Germinal center (tissue), 1 donor: ENCODE measurements at regions not wholly inside any gene's neighbourhood (a gene's known extent, or its start where the extent isn't known, plus 50 kb on each side); places are given as distances from the start of the nearest gene placed in this dataset.
"Not testable (repeated sequence)": the region's sequence is repeated elsewhere in the genome, so short reads cannot be mapped to it uniquely, and the experiment has no call there.

Experiments
- DNase-seq: peaks from one replicate; pipeline ENCODE4 v3.0.0; 2012; ENCODE audit warnings: mixed read lengths, low spot score

DNA sequence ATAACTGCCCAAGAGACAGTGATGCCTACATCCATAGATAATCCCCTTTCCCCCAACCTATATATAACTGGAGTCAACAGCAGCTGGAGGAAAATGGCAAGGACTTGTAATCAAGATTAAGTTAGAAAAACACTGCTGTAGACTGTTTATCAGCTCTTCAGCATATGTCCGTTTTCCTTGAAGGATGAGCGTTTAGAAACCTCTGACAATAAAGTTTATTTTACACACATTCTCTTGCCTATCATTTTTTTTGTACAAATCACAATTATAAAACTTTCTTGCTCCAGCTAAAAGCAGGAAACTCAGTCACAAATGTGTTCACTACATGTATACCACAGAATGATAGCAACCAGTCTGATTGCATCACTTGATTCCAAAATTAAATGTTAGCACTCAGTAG is 50.8 kb downstream of the PPIAL4G start:
- DNase-seq = not testable (repeated sequence)

GRCh38 chr1:148429856-148430255 is 53.2 kb downstream of the PPIAL4G start:
- DNase-seq = not testable (repeated sequence)

DNA sequence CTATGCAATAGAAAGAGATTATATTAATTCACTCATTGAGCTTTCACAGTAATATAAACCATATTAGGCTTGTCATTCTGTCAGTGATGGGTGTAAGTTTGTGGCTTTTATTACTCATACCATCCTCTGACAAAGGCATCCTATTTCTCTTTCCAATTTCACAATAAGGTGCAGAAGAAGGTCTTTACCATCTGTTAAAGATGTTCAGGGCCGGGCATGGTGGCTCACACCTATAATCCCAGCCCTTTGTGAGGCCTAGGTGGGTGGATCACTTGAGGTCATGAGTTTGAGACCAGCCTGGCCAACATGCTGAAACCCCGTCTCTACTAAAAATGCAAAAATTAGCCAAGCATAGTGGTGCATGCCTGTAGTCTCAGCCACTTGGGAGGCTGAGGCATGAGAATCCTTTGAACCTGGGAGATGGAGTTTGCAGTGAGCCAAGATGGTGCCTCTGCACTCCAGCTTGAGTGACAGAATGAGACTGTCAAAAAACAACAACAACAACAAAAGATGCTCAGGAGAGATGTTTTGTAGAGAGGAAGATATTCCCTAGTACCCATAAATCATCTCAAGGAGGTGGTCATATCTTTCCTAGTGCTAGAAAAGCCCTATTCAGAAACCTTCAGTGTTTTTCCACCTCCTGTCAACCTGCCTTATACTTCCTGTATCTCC is 56.0 kb downstream of the PPIAL4G start:
- DNase-seq = not testable (repeated sequence)

DNA sequence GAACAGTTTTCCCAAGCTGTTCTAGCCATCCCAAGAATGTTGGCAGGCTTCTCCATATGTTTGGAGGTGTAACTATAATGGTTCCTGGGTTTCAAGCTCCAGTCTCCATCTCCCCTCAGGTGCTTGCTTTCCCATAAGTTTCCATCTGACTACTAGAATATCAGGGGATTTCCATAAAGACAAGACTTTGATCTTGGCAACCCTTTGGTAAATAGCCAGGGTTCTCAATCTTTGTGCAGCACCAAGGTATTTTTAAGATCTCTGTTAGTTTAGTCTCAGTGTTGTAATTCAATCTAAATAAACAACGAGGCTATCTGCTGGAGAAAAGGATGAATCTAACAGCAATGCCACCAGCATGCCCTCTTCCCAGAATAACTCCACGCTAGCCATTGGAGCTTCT is 56.7 kb downstream of the PPIAL4G start:
- DNase-seq = not testable (repeated sequence)

DNA sequence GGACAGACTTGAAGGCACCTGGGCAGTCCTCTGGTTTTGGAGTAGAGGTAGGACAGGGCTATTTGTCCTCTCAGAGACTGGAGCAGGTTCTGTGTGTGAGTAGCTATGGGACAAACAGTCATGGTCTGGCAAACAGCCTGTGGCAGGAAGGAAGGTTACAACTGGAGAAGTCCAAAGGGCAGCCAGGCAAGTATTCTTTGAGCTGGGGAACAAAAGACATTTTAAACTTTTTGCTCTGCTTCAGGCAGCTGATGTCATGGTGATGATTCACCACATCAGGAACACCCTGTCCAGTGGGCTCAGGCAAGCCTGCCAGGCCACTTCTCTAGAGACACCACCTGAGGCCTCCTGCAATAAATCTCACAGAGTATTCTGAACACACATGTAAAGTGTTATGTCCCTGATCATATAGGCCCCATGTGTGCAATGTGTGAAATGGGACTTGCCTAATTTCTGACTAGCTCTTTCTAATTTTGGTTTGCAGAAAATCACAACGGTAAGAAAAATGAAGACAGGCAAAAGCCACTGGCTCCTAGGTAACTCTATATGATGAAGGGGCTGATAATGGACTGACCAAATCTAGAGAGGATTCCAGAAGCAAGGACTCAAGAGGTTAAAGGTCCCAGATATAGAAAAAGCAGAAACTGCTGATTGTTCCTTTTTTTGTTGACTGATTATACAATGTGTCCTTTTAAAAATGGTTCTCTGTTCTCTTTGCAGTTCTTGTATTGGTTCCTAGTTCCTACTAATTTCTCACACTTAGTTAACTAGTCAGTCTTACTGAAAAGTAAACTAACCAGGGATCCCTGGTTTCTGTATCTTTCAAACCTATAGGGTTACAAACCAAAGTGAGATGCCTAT is 58.7 kb downstream of the PPIAL4G start:
- not testable (repeated sequence) for DNase-seq

- DNase-seq = not testable (repeated sequence)
Measured at GRCh38 chr1:148422921-148423320, 60.2 kb downstream of the PPIAL4G start.

GRCh38 chr1:148417241-148417640 is 65.9 kb downstream of the PPIAL4G start:
- not testable (repeated sequence) for DNase-seq

DNA sequence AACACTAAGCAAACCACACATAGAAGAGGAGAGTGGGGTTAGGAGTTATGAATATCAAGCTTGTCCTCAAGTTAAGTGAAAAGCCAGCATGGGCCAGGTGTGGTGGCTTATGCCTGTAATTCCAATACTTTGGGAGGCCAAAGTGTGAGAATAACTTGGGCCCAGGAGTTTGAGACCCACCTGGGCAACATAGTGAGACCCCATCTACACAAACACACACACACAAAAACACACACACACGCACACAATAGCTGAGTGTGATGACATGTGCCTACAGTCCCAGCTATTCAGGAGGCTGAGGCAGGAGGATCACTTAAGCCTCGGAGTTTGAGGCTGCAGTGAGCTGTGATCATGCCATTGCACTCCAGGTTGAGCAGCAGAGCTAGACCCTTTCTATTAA is 69.7 kb downstream of the PPIAL4G start:
- not testable (repeated sequence) for DNase-seq

DNA sequence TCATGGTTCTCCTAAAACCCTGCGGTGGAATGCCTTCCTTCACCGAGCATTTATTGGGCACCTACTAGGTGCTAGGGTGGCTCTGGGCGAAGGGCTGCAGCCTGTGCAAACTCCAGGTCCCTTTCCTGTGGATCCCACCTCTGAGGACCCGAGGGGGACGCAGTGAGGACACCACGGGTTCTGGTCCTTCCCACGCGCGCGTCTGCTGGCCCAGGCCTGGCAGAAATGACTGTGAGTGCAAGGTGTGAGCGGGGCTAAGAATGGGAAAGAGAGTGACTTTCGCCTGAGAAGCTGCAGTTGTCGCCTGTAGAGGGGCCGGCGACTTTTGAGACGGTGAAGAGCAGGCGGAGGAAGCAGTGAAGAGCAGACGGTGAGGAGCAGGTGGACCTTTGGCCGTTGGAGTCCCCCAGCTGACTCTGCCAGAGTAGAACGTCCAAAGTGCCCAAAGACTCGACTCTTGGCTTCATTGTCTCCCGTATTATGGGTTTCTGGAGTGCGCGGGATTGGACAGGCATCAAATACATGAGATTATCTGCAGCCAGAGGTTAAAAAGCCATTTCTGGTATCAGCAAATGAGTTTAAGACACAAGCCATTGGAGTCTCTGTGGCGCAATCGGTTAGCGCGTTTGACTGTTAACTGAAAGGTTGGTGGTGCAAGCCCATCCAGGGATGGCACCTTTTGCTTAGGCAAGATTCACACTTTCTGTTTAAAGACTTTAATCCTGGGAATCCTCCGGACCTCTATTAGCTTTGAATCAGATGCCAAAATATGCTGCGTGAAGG is 78.1 kb downstream of the PPIAL4G start:
- DNase-seq = not testable (repeated sequence)

DNA sequence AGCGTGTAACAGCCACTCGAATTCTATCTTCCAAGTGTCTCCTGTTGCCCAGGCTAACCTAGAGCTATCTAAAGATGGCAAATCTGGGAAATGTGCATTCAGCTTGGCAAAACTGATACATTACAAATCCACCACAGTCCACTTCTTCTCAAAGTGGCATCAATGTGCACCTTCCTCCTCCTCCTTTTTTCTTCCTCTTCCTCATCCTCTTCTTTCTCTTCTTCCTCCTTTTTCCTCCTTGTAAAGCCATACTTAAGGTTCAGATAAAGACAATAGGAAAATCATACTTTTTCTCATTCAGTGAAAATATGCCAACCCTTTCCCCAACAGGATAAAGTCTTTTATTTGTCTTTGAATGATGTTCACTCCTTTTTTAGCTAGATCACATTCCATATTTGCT is 79.2 kb downstream of the PPIAL4G start:
- not testable (repeated sequence) for DNase-seq

DNA sequence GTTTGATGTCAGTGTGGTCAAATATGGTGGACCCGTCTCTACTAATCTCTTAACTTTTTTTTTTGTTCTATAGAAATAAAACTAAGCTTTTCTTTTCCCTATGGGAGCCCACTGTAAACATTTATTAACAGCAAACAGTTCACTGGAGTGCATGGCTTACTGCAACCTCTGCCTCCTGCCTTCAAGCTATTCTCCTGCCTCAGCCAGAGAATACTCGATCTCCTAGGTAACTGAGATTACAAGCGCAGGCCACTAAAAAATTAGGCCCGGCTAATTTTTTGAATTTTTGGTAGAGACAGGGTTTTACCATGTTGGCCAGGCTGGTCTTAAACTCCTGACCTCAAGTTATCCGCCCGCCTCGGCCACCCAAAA is 80.0 kb downstream of the PPIAL4G start:
- not testable (repeated sequence) for DNase-seq

DNA sequence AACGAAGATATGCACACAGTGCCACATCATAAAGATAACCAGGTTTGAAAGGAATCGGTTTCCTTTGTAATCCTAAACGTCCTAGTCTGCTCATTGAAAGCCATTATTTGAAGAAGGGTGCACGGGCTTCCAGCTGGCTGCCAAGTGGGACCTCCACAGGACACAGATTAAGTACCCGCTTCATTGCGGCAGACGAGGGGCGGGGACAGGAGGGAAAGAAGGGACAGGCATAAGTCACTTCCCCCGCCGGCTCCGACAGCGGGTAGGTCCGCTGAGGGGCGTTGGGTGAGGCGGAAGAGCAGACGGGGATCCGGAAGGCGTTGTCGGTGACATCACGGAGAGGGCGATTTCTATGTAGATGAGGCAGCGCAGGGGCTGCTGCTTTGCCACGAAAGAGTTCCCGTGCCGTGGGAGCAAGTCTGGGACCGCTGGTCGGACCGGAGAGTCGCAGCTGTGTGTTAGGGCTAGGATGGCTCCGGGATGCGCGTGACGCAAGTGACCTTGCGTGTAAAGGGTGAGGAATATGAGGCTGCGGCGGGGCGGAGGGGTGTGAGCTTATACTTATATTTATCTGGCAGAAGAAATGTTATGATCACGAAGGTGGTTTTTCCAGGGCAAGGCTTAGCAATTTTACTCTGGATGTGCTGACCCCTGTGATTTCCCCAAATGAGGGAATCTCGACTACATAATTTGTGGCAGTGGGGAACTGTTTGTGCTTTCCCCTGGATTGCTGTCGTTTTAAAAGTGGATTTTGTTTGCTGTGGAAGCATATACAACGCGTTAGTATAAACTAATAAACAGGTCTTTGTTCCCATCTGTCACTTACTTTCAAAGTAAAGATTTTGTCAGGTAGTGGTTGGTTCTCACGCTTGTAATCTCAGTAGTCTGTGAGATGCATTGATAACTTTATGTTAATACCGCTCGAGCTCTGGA is 80.7 kb downstream of the PPIAL4G start:
- DNase-seq = peak; percentile 55

- DNase-seq = not testable (repeated sequence)
Measured at GRCh38 chr1:148397516-148397915, 85.6 kb downstream of the PPIAL4G start.

GRCh38 chr1:148392505-148392904 is 90.6 kb downstream of the PPIAL4G start:
- not testable (repeated sequence) for DNase-seq

GRCh38 chr1:148391323-148391722 is 91.8 kb downstream of the PPIAL4G start:
- DNase-seq = not testable (repeated sequence)

DNA sequence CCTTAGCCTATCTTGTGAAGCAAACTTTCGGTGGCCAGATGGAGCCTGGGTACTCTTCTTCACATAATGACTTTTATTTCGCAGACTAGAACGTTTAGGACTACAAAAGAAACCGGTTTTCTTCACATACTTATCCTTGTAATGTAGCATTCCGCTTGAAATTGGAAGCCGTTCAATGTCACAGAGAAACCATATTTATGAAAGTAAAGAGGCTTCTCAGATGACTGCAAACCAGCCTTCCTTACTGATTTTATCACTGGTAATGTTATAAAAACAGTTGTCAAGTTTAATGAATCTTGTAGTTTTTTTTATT is 94.1 kb downstream of the PPIAL4G start:
- DNase-seq = no peak

- DNase-seq = peak; percentile 89
Measured at GRCh38 chr1:148388260-148389026, 94.7 kb downstream of the PPIAL4G start.

DNA sequence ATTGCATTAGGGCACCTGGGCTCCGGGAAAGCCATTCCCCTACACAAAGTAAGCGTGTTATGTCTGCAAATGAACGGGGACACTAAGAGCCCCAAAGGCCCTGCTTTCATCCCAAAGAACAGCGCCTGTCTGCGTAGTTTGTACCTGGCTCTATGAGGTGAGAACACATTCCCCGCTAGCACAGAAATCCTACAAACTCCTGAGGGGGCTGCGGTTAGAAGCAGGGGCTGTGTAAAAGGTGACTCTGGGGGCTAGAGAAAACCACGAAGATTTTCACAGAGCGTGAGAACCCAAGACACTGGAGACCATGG is 95.2 kb downstream of the PPIAL4G start:
- DNase-seq = not testable (repeated sequence)

DNA sequence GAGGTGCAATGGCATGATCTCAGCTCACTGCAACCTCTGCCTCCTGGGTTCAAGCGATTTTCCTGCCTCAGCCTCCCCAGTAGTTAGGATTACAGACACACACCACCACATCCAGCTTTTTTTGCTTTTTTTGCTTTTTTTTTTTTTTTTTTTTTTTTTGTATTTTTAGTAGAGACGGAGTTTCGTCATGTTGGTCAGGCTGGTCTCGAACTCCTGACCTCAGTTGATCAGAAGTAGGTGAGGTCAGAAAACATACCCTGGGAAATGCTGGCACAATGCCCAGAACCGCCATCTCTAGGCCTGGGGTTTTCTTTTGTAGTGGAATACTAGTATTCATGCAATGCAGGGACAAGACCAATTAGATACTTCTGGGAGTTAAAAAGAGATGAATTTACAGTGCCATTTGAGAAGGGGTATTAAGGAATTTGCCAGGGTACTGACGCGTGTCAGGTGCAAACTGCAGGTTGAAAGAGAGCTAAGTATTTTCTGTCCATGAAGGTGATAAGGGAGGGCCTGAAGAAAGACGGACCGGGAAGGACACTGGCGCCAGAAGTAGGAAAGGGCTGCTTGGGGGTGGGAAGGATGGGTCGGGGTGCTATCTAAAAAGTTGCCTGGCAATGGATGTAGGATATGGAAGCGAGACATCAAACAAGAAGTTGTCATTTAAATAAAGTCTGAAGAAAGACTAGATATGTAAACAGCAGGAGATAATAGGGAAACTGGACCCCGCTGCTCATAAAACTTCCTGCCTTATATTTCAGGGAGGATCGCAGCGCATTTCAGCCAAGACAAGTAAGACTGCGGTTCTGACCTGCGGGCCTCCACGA is 95.8 kb downstream of the PPIAL4G start:
- DNase-seq = not testable (repeated sequence)

DNA sequence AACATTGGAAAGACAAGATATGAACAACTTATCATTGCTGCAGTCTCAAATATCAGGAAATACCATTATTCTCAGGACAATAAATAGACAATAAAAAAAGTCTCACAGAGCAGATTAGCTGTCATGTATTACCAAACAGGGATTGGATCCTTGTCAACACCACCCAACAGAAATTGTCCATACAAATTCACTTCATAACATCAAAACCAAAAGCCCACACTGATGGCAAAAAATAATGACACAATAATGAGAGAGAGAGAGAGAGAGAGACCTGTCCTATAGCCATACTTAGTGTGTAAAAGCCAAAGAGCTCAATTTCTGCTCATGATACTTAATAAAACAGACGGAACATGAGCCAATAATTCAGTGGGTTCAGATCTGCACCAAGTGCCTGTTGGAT is 96.5 kb downstream of the PPIAL4G start:
- no peak for DNase-seq
